ENCODE measurements at regions not wholly inside any gene's neighbourhood (a gene's known extent, or its start where the extent isn't known, plus 50 kb on each side); places are given as distances from the start of the nearest gene placed in this dataset.

GRCh38 chr6:156618600-156619205, 158.5 kb upstream of the ARID1B start:
- H3K9me2 ChIP-seq (ENCODE audit: insufficient read depth) = no peaks in the 10 kb centered on the region
- no peaks in the 10 kb centered on the region for H3K36me3 ChIP-seq (ENCODE audit: control insufficient read depth in 1 of 2, insufficient read depth in 2 of 2, low read length in 2 of 2)
- no TSS peak for BruUV-seq (replicated peaks)
- DNase-seq (ENCODE audit: low read depth, low spot score) = no peak
- ATAC-seq = no peak
- H3K9me3 ChIP-seq (ENCODE audit: control insufficient read depth in 1 of 2, insufficient read depth in 1 of 2, low read depth in 1 of 2, low read length in 2 of 2) = peaks cover 0 to 4% of the 10 kb centered on the region in 2 experiments; a peak in 1 of 4 replicates
- CTCF ChIA-PET = no interaction called here
- no peak overlapping the region for H3K4me3 ChIP-seq (replicated peaks in 1 of 2; ENCODE audit: low read depth in 1 of 2, low read length in 2 of 2)
- RAD21 ChIA-PET (ENCODE audit: low non-redundant PET in 1 of 2, low total read pairs in 2 of 2, uncharacterized antibody in 2 of 2, unreplicated experiment in 2 of 2) = no interaction called here
- H3K4me2 ChIP-seq (ENCODE audit: low read length) = no peak overlapping the region
- H3K4me1 ChIP-seq (ENCODE audit: control insufficient read depth in 1 of 2, insufficient read depth in 2 of 2, low read length in 2 of 2) = no peaks in the 10 kb centered on the region
- TF ChIP-seq SRF (IDR thresholded peaks at IDR 0.05; ENCODE audit: low read depth) (no peak), MAX (IDR thresholded peaks at IDR 0.05) (no peak), EZH2 (IDR thresholded peaks at IDR 0.05) (no peak), FOSL1 (IDR thresholded peaks at IDR 0.05; ENCODE audit: low read depth) (no peak), TCF7L2 (IDR thresholded peaks at IDR 0.05; ENCODE audit: borderline replicate concordance, extremely low read depth, insufficient read depth, insufficient read length) (no peak), EZH2phosphoT487 (IDR thresholded peaks at IDR 0.05; ENCODE audit: borderline replicate concordance) (no peak), POLR2A (IDR thresholded peaks at IDR 0.05; ENCODE audit: borderline replicate concordance, extremely low read depth, insufficient read depth, insufficient read length) (no peak), SIN3A (IDR thresholded peaks at IDR 0.05; ENCODE audit: low read depth) (no peak), ZFX (IDR thresholded peaks at IDR 0.05) (no peak), SP1 (IDR thresholded peaks at IDR 0.05; ENCODE audit: low read depth) (no peak), ZNF274 (IDR thresholded peaks at IDR 0.05; ENCODE audit: low read depth, low read length) (no peak)
- POLR2A ChIA-PET = no interaction called here
- H3K27me3 ChIP-seq (ENCODE audit: insufficient read depth, low read length) = no peaks in the 10 kb centered on the region
- no peaks in the 10 kb centered on the region for H3K79me2 ChIP-seq (ENCODE audit: insufficient read depth, low read length)
- no peak overlapping the region for H2AFZ ChIP-seq (ENCODE audit: low read depth, low read length, poor library complexity, severe bottlenecking)
- intact Hi-C loops (cut with micrococcal nuclease) = no loop called here
- H3K9ac ChIP-seq (ENCODE audit: low read length) = no peak overlapping the region
- no peak overlapping the region for H3K27ac ChIP-seq (ENCODE audit: low read depth, low read length)
- no peaks in the 10 kb centered on the region for H4K20me1 ChIP-seq (ENCODE audit: insufficient read depth)

- no peaks in the 10 kb centered on the region for H4K20me1 ChIP-seq (ENCODE audit: insufficient read depth)
- no peaks in the 10 kb centered on the region for H3K9me2 ChIP-seq (ENCODE audit: insufficient read depth)
- H3K27ac ChIP-seq (ENCODE audit: low read depth, low read length) = no peak overlapping the region
- no peak for DNase-seq (ENCODE audit: low read depth, low spot score)
- no peaks in the 10 kb centered on the region for H3K4me1 ChIP-seq (ENCODE audit: control insufficient read depth in 1 of 2, insufficient read depth in 2 of 2, low read length in 2 of 2)
- no peak overlapping the region for H3K4me2 ChIP-seq (ENCODE audit: low read length)
- POLR2A ChIA-PET = no interaction called here
- CTCF ChIA-PET = no interaction called here
- RAD21 ChIA-PET (ENCODE audit: low non-redundant PET in 1 of 2, low total read pairs in 2 of 2, uncharacterized antibody in 2 of 2, unreplicated experiment in 2 of 2) = no interaction called here
- BruUV-seq (replicated peaks) = no TSS peak
- no peak for ATAC-seq
- H3K4me3 ChIP-seq (replicated peaks in 1 of 2; ENCODE audit: low read depth in 1 of 2, low read length in 2 of 2) = no peak overlapping the region
- H3K9me3 ChIP-seq (ENCODE audit: control insufficient read depth in 1 of 2, insufficient read depth in 1 of 2, low read depth in 1 of 2, low read length in 2 of 2) = peaks cover 2 to 5% of the 10 kb centered on the region in 2 experiments; a peak in 2 of 4 replicates
- TF ChIP-seq POLR2A (IDR thresholded peaks at IDR 0.05; ENCODE audit: borderline replicate concordance, extremely low read depth, insufficient read depth, insufficient read length) = no peak
- TF ChIP-seq ZNF274 (IDR thresholded peaks at IDR 0.05; ENCODE audit: low read depth, low read length) = no peak
- no peak for TF ChIP-seq SIN3A (IDR thresholded peaks at IDR 0.05; ENCODE audit: low read depth)
- no peak for TF ChIP-seq CBX3 (IDR thresholded peaks at IDR 0.05; ENCODE audit: low read depth)
- no peak for TF ChIP-seq YY1 (IDR thresholded peaks at IDR 0.05; ENCODE audit: extremely low read depth, insufficient replicate concordance, low read depth, low read length)
- no peaks in the 10 kb centered on the region for H3K79me2 ChIP-seq (ENCODE audit: insufficient read depth, low read length)
- H3K36me3 ChIP-seq (ENCODE audit: control insufficient read depth in 1 of 2, insufficient read depth in 2 of 2, low read length in 2 of 2) = no peaks in the 10 kb centered on the region
- no peaks in the 10 kb centered on the region for H3K27me3 ChIP-seq (ENCODE audit: insufficient read depth, low read length)
- H3K9ac ChIP-seq (ENCODE audit: low read length) = no peak overlapping the region
- H2AFZ ChIP-seq (ENCODE audit: low read depth, low read length, poor library complexity, severe bottlenecking) = no peak overlapping the region
- intact Hi-C loops (cut with micrococcal nuclease) = no loop called here
Observed at GRCh38 chr6:156617941-156618340, 159.2 kb upstream of the ARID1B start.
